Astrocyte of the cerebellum (primary cell): ENCODE measurements at regions not wholly inside any gene's neighbourhood (a gene's known extent, or its start where the extent isn't known, plus 50 kb on each side); places are given as distances from the start of the nearest gene placed in this dataset.

ENCODE experiments used
- DNase-seq: peaks from one replicate; pipeline ENCODE4 v3.0.0-alpha.2; 2011; ENCODE audit warnings: low read depth
- H3K4me3 ChIP-seq: 2 replicates; pipeline ENCODE4 v1.5.1; 2011; ENCODE audit warnings: mild to moderate bottlenecking, low read depth, low read length, moderate library complexity
- in situ Hi-C: cut with HindIII; loops from 2 replicates; pipeline ENCODE4 v1.10.0; 2017; ENCODE audit warnings: low sequenced_read_pairs
- TF ChIP-seq, protein P1 (sequence below): IDR thresholded peaks from 2 replicates; pipeline ENCODE4 v1.5.1; 2012; ENCODE audit warnings: low read length, low read depth, moderate library complexity, mild to moderate bottlenecking; ENCODE audit errors: missing control alignments

DNA sequence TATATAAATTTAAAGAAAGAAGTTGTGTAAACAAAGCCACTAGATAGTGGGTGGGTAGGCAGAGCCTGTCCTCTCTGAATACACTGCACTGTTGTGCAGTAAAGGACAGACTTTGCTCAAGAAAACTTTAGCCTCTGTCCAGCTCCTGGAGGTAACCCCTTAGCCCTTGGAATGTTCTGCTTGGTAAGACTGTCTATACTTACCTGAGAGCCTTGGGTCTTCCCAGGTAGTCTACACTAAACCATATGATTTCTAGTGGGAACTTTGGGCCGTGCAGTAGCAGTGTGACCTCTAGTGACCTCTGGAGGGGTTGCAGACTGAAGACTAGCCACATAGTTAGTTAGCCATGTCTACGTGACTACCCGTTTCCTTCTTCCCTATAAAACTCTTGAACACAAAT is 678.3 kb upstream of the NRXN1 start:
- H3K4me3 ChIP-seq, result no peak overlapping the region
- DNase-seq, result no peak
- TF ChIP-seq, protein P1, sequence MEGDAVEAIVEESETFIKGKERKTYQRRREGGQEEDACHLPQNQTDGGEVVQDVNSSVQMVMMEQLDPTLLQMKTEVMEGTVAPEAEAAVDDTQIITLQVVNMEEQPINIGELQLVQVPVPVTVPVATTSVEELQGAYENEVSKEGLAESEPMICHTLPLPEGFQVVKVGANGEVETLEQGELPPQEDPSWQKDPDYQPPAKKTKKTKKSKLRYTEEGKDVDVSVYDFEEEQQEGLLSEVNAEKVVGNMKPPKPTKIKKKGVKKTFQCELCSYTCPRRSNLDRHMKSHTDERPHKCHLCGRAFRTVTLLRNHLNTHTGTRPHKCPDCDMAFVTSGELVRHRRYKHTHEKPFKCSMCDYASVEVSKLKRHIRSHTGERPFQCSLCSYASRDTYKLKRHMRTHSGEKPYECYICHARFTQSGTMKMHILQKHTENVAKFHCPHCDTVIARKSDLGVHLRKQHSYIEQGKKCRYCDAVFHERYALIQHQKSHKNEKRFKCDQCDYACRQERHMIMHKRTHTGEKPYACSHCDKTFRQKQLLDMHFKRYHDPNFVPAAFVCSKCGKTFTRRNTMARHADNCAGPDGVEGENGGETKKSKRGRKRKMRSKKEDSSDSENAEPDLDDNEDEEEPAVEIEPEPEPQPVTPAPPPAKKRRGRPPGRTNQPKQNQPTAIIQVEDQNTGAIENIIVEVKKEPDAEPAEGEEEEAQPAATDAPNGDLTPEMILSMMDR, result peak; percentile 14
- in situ Hi-C loops, result no loop called here

DNA sequence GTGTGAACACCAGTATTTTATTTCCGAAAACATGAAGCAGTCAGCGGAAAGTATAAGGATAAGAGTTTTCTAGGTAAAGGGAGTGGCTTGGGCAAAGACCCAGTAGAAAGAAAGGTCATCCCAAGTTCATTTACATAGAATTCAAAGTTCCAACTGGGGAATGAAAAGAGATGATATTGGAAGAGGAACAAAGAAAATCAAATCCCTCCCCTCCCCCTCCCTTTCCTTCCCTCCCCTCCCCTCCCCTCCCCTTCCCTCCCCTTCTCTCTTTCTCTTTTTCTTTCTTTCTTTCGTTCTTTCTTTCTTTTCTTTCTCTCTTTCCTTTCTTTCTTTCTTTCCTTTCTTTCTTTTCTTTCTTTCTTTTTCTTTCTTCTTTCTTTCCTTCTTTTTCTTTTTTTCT is 675.7 kb upstream of the NRXN1 start:
- no peak for DNase-seq
- in situ Hi-C loops, result no loop called here
- no peak overlapping the region for H3K4me3 ChIP-seq
- TF ChIP-seq, protein P1, result no peak

DNA sequence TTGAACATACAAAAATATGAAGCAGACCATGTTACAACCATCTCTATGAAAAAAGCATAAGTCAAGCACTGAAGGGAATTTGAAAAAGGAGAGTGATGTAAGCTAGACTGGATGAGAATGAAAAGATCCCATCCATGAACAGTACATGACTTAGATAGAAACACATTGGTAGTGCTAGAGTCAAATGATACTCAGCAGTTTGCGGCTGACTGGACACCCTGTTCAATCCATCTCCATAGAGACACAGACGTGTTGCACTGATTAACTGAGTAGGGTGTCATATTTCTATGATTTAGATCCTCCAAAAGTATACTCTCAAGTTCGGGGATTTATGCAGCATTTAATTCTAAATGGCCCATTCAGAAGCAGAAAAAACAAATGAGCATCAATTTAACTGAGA is 674.3 kb upstream of the NRXN1 start:
- in situ Hi-C loops, result no loop called here
- TF ChIP-seq, protein P1, result no peak
- DNase-seq, result no peak
- no peak overlapping the region for H3K4me3 ChIP-seq

DNA sequence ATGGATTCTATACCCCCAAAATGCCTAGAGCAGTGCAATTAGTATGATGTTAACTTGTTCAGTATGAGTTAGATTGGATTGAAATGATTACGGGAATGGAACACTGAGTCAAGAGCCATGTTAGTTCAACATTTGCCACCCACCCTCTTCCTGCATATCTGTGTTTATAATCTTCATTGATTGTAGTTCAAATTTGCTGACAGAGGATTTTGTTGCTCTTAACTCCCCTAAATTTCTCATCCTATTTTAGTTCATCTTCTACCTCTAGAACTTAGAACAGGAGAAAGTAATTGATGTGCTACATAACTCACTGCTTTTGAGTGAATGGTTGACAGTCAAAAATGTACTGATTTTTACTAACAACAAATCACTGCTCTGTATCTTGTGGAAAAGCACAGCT is 673.5 kb upstream of the NRXN1 start:
- in situ Hi-C loops, result no loop called here
- DNase-seq, result no peak
- H3K4me3 ChIP-seq, result no peak overlapping the region
- TF ChIP-seq, protein P1, result no peak

DNA sequence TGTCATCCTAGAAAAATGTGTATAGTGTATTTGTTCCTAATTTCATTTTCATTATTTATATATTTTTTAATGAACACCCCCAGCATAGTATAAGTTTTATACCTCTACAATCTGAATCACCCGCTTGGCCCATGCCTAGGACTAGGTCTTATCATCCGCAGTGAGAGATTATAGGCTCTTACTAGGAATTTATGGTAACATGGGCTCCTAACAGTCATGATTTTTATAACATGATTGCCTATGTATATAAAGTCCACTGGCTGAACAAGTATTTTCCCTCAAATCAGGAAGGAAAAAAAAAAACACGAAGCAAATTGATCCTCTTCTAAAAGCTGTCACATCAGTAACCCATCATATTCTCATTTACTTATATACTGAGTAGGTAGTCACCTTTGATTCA is 666.1 kb upstream of the NRXN1 start:
- no peak for DNase-seq
- in situ Hi-C loops, result no loop called here
- H3K4me3 ChIP-seq, result no peak overlapping the region
- TF ChIP-seq, protein P1, result no peak

DNA sequence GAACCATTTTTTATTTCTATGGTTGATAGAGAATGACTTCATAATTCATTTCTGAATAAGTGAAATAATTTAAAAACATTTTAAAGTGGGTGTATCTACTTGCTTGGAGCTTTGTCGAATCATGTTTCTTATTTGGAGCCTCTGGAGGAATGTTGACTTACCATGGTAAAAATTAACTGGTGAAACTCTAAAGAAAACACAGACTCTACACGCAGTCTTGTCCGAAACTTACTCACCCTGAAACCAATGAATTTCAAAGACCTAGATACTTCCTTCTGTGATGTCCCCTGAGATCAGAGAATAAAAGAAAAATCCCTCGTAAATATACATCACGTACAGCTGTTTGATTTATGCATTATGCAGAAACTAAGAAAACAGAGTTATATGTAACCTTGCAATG is 665.2 kb upstream of the NRXN1 start:
- DNase-seq, result no peak
- TF ChIP-seq, protein P1, result no peak
- no peak overlapping the region for H3K4me3 ChIP-seq
- in situ Hi-C loops, result no loop called here

DNA sequence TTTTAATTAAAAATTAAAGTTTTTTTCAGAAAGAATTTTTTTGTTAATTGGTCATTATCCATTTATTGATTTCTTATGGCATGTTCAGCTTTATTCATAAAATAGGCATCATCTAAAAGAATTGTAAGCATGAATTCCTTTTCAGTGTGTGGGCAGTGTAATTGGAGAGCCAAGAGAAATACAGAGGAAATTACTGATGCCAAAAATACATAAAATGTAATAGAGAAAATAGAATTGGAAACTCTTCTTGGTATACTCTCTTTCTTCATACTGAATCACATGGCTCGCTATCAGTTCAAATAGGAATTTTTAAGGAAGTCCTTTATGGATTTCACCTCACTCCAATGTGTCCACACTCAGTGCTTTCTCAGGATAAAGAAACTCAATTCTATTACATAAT is 663.6 kb upstream of the NRXN1 start:
- TF ChIP-seq, protein P1, result no peak
- DNase-seq, result no peak
- in situ Hi-C loops, result no loop called here
- H3K4me3 ChIP-seq, result no peak overlapping the region
